NCI-H2227 treated with DMSO at 0.1 percent for 48 hours (cell line): ENCODE measurements at regions not wholly inside any gene's neighbourhood (a gene's known extent, or its start where the extent isn't known, plus 50 kb on each side); places are given as distances from the start of the nearest gene placed in this dataset.
"Not testable (repeated sequence)": the region's sequence is repeated elsewhere in the genome, so short reads cannot be mapped to it uniquely, and the experiment has no call there.

Experiments used
- DNase-seq: peaks from one replicate; lab custom pipeline; 2025; lab: John Stamatoyannopoulos, UW

DNA sequence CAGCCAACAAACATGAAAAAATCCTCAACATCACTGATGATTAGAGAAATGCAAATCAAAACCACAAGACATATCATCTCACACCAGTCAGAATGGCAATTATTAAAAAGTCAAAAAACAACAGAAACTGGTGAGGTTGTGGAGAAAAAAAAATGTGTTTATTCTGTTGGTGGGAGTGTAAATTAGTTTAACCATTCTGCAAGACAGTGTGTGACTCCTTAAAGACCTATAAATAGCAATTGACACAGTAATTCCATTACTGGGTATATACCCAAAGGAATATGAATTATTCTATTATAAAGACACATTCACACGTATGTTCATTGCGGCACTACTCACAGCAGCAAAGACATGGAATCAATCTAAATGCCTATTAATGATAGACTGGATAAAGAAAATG, 427.3 kb upstream of the CHORDC1 start:
- no peak for DNase-seq

DNA sequence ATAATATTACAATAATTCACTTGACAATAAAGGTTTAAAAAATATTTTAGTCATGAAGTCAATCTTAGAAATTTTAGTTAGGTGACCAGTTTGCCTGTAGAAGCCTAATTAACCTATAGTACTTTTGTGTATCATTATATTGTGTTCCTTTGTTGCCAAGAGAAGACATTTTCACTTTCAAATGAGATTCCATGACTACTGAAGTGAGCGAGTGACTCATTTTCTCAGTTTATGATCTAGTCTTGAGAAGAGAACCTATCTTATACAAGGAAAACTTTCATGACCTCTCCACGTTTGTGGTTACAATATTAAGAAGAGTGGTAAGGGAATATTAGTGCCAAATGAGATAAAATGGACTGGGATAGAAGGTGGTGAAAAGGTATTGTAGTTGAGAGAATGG, 423.9 kb upstream of the CHORDC1 start:
- DNase-seq: no peak

DNA sequence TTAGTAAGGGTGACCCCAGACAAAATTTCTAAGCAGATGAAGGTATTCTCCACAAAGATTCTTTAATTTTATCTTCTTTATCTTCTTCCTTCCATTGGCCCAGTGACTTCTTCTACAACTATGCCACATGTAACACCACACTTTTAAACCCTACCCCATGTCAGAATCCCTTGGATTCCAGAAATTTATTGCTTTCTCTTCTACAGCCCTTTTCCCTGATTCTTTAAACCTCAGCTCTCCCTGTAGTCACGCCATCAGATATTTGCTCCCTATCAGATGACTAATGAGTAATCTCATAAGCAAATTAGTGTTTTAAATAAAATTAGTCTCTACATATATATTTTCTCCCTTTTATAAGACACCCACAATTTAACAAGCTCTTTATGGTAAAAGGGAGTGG, 423.4 kb upstream of the CHORDC1 start:
- no peak for DNase-seq

DNA sequence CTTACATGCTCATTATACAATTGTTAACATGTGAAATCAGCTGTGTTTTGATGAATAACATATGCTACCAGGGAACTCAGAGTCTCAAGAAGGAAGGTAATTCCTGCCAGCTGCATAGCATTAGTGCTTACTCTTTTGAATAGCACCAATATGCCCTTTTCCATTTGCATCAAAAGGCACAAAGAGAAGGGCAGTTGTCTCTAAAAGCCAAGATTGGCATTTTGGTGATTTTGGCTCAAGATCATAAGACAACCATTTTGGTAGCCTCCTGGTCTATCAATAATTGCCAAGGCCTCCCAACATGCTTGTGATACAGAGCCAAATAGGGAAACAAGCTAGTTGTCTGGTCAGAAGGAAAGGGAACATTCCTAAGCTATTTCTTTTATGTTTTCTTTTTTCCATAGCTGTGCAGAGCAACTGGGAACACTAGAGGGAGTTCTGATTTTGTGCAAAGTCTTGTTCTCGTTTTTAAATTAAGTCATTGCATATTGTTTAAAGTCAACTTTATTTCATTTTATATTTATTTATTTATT, 416.7 kb upstream of the CHORDC1 start:
- DNase-seq: no peak

DNA sequence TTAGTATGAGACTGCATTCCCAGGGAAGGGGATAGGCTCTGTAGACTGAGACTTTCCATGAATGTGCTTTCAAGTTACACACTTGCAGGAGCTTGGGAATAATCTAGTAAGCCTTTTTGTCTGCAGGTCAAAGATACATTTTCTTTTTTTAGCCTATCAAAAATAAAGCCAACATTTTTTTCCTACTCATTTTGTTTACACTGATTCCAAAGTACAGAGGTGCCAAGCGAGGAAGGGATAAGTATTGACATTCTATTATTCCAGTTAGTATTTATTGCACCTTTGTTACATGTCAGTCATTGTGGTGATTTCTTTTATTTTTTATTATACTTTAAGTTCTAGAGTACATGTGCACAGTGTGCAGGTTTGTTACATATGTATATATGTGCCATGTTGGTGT, 413.0 kb upstream of the CHORDC1 start:
- DNase-seq: no peak

DNA sequence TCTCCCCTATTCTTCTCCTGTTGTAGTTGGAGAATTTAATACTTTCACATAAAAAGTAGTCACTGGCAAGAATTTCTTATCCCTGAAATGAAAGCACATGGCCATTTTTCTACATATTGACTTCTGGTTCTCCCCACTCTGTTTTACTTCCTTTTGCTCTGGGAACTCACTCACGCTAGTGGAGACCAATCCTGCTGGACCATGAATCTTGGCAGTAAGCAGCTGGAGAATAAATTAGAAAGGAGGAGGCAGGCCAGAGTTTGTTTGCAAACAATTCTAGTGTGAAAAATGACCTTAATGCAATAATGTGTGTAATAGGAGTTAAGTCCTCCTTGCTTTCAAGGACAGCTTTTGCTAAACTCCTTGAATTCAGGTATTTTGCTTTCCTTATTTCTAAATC, 412.3 kb upstream of the CHORDC1 start:
- DNase-seq: no peak

DNA sequence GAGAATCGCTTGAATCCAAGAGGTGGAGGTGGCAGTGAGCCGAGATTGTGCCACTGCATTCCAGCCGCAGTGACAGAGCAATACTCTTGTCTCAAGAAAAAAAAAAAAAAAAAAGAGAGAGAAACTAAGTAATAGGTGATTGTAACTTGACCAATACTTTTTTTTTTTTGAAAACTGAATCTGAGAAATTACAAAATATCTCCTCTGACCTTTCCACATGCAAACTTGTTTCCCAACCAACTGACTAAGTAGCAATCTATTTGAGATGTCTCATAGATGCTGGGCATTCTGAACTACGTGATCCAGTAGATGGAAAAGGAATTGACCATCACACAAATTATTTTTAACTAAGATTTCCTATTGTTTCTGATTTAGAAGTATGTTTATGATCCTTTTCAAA, 407.3 kb upstream of the CHORDC1 start:
- DNase-seq: no peak

DNA sequence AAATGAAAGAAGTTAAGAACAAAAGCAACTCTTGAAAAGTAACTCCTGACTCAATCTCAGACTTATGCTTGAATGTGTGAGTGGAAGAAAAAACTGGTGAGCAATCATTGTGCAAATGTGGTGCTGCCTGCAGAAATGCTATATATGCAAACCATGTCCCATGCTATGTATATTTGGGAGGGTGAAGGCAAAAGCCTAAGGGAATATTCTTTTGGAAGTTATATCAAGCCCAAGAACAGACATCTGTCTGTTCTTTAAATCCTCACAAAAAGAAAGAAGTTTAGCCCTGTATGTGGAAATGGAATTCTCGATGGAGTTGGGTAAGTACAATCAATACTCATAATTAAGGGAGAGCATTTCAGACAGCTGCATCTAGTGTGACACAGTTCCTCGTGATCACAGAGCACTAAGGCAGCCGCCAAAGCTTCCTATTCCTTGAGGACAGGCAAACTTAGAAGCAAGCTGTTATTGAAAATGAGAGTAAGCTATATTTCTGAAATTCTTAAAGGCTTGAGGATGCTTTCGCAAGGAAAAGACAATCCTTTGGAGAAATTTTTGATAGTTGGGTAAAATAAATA, 406.5 kb upstream of the CHORDC1 start:
- no peak for DNase-seq

DNA sequence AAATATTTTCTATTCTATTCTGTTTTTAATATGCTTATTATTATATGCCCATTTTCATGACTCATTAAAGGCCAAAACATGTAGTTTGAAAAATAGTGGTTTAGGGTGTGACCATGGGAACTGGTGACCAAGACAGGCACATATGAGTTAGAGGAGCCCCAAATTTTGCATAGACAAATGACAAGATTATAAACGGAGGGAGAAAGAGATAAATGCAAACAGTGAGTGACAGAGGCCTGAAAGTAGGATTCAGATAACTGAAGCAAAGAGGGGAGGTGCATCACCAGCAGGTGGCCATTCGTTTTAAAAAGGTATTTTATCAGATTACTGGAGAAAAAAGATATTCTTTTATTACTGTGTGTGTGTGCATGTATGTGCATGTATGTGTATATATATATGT, 391.5 kb upstream of the CHORDC1 start:
- no peak for DNase-seq

DNA sequence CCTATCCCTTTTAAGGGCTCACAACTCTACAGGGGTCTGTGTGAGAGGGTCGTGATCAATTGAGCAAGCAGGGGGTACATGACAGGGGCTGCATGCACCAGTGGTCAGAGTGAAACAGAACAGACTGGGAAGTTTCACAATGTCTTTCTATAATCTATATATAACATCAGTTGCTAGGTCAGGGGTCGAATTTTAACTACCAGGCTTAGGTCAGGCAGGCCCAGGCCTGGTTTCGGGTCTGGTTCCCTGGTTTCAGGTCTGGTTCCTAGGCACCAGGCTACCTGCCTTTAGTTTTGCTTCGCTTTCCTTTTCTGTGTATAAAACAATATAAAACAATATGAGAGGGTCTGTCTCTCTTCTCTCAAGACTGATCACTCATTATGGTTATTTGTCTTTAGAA, 390.2 kb upstream of the CHORDC1 start:
- not testable (repeated sequence) for DNase-seq

DNA sequence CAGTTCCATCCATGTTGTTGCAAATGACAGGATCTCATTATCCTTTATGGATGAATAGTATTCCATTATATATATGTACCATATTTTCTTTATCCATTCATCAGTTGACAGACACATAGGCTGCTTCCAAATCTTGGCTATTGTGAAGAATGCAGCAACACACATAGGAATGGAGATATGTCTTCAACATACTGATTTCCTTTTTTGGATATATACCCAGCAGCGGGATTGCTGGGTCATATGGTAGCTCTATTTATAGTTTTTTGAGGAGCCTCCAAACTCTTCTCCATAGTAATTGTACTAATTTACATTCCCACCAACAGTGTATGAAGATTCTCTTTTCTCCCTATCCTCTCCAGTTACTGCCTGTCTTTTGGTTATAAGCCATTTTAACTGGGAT, 383.9 kb upstream of the CHORDC1 start:
- DNase-seq: no peak

DNA sequence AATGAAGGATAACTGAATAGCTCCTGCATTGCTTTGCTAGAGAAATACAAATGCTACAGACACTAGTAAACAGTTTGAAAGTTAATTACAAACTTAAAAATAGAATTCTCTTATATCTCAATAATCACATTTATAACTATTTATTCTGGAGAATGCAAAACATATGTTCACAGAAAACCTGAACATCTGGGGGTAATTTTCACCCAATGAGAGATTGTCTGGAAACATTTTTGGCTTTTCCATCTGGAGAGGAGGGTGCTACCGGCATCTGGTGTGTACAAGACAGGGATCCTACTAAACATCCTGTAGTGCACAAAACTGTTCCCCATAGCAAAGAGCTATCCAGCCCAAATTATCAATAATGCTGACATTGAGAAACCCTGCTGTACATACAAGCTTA, 378.4 kb upstream of the CHORDC1 start:
- DNase-seq: no peak

DNA sequence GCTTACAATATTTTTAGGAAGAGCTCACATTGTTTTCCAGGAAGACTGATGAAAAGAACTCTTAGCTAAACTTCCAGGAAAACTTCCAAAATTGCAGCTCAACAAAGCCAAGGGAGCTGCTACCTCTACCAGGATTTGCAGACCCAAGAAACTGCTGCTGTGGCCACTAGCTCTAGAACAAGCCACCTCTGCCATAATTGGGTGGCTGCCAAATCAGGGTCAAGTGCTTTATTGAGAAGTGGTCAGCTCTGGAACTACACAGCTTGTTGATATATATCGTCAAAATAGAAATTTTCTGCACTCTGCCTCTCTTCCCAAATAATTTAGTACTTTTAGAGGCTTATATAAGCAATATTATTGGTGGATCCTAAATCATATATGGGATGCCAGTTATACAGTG, 371.8 kb upstream of the CHORDC1 start:
- no peak for DNase-seq

DNA sequence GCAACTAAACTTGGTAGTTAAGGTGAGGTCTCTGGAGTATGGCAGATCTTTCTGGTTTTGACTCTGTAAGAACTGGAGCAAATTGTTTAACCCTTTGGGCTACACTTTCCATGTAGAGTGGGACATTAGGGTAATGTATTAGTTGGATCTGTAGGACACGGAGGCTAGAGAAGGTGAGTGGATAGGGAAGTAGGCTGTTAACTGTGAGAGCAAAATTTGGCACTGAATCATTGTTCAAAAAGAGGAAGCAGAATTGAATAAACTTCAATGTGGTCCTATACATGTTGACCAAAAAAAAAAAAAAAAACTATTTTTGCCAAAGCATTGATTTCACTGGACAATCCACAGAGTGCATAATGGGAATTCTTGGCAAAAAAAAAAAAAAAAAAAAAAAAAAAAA, 370.2 kb upstream of the CHORDC1 start:
- no peak for DNase-seq

DNA sequence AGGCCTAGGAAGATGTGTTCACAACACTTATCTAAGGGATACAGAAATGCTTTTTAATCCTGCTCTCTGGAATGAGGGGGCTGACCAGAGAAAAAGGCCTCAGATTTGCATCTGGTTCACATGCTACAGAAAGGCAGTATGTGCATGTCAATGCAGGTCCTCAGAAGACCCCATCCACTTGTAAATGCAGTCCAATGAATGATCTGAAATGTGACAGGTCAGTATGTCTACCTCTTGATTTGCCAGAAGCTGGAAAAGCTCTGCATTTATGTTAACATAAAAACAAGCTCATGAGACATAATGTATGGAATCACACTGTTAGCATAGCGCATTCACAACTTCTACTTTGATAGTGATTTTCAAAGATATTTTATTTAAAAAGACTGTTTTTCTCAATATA, 367.4 kb upstream of the CHORDC1 start:
- no peak for DNase-seq

DNA sequence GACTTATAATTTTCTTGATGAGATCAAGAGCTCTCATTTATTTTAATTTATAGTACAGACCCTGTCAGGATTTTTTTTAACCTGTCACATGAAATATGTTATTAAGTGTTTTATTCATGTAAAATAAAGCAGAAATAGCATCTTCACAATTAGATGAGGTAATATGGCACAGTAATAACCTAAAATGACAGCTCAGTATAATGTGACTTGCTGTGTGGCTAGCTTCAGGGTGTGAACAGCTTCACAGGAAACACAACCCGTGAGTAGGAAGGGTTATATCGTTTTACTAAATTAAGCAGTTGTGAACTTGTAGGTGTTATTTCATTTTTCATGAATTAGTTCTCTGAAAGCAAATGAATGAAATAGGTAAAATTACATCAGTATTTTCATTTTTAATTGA, 366.9 kb upstream of the CHORDC1 start:
- DNase-seq: no peak

DNA sequence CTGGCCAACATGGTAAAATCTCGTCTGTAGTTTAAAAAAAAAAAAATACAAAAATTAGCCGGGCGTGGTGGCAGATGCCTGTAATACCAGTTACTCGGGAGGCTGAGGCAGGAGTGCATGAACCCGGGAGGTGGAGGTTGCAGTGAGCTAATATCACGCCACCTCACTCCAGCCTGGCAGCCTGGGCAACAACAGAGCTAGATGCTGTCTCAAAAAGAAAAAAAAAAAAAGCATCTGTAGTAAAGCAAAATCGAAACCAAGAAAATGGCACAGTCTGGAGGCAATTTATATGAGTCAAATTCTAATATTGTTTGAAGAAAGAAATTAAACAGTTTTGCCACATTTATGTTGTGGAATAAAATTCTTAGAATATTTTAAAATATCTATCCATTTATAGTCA, 365.0 kb upstream of the CHORDC1 start:
- DNase-seq: no peak

DNA sequence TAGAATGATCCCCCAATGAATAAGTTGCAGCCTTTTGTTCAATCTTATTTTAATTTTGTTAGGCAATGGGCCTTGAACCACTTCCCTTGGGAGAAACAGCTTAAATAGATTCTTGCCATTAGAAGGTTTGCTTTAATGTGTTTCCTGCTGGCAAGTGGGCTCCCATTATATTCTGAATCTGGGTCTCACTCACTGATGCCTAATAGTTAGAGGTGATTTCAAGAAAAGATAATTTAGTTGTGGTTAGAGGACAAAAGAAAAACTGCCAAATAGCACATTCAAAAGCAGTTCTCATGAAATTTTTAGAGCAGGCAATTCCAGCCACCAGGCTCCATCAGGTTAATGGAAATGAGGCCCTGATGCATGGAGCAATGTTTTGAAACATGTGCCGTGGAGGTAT, 362.6 kb upstream of the CHORDC1 start:
- peak; percentile 6 for DNase-seq

DNA sequence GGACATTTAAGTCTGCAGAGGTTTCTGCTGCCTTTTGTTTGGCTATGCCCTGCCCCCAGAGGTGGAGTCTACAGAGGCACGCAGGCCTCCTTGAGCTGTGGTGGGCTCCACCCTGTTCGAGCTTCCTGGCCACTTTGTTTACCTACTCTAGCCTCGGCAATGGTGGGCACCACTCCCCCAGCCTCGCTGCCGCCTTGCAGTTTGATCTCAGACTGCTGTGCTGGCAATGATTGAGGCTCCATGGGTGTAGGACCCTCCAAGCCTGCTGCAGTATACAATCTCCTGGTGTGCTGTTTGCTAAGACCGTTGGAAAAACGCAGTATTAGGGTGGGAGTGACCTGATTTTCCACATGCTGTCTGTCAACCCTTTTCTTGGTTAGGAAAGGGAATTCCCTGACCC, 360.1 kb upstream of the CHORDC1 start:
- DNase-seq: not testable (repeated sequence)

DNA sequence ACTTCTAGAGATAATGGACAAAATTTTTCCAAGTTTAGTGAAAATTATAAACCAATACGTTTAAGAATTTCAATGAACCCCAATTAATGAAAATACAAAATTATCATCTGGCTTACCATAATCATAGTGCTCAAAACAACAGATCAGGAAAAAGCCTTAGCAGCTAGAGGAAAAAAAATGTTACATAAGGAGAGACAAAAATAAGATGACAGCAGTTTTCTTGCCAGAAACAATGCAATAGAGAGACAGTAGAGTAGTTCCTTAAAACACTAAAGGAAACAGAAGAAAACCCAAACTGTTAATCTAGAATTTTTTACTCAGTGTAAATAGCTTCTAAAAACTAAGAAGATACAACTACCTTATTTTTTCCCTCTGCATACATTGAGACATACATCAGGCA, 341.7 kb upstream of the CHORDC1 start:
- DNase-seq: no peak

DNA sequence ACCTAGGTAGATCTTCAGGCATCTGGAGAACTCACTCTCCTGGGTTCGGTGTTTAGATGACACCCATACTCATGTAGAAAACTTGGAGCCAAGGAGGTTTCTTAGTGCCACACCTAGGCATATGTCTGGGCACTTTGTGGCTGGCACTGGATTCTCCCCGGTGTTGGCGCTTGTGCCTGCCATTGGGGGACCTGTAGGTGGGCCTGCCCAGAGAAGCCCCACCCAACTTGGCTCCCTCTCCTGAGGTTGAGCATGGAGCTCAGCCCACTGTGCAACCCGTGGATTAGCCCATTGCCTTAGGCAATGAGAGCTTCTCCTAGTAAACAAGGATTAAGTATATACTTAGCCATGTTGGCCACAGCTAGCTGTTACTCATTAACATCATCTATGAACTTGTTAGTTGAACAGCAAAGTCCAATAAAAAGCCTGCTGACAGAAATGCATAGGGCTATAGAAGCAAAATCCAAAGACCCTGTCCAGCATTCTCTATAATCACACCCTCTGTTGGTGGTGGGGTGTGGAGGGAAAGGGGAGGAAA, 335.5 kb upstream of the CHORDC1 start:
- no peak for DNase-seq

DNA sequence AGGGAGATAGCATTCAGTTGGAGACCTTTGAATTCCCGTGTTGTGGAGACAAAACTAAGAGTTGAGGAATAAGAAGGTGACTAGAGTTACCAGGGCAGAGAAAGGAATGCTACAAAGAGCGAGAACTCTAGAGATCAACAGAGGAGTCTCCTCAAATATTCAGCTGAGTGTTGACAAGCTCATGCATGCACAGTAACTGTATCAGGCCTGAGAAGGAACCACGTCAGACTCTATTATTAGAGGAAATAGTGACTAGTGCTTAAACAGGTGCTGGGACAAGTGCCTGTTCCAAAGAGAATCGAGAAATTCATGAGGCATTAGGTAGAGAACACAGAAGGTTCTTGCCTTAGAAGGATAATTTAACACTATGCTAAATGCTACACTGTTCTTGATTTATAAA, 333.8 kb upstream of the CHORDC1 start:
- DNase-seq: no peak

DNA sequence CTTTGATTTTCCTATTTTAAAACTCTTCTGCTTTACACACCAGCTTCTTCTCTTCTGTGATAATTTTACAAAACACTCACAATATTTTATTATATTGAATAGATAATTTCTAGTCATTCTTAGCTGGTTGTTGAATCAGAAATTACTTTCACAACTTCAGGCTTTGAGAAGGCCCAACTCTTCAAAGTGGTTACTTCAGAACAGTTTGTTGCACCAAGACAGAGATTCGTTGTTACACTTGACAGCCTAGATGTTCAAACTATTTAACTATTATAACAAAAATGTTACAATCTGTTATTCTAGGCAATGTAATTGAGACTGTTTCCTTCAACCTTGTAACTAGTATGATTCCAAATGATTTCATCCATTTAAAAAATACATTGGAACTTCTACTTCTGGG, 333.2 kb upstream of the CHORDC1 start:
- DNase-seq: no peak

DNA sequence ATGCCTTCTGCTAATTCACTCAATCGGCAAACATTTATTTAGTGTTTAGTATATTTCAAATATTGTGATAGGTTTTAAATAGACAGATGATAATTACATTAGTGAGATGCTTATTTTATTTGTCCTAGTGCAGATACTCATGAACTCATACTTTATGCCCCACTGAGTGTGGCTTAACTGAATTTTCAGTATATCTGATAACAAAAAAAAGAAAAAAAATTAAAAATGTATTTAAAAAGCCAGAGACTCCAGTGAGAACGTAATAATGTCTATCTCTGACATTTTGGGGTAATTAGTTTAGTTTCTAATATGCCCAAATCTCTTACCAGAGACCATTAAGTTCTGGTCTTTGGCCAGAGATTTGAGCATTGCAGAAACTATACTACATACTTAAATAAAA, 332.6 kb upstream of the CHORDC1 start:
- no peak for DNase-seq
